ENCODE measurements at regions not wholly inside any gene's neighbourhood (a gene's known extent, or its start where the extent isn't known, plus 50 kb on each side); places are given as distances from the start of the nearest gene placed in this dataset.

GRCh38 chr13:107075576-107075975 lies 507.6 kb upstream of the ARGLU1 start:
- no peak for DNase-seq

DNA sequence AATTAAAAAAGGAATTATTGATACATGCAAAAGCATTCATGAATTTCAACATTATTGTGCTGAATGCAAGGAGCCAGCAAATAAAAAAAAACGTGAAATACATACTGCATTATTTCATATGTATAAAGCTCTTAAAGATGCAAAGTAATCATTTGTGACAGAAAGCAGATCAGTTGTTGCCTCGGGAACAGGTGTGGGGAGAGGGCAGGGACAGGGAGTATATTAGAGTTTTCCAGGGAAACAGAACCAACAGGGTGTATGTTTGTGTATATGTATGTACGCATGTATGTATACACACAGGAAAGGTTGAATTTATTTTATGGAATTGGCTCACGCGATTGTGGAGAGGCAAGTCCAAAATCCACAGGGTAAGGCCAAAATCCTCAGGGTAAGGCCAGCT lies 502.9 kb upstream of the ARGLU1 start:
- no peak for DNase-seq

DNA sequence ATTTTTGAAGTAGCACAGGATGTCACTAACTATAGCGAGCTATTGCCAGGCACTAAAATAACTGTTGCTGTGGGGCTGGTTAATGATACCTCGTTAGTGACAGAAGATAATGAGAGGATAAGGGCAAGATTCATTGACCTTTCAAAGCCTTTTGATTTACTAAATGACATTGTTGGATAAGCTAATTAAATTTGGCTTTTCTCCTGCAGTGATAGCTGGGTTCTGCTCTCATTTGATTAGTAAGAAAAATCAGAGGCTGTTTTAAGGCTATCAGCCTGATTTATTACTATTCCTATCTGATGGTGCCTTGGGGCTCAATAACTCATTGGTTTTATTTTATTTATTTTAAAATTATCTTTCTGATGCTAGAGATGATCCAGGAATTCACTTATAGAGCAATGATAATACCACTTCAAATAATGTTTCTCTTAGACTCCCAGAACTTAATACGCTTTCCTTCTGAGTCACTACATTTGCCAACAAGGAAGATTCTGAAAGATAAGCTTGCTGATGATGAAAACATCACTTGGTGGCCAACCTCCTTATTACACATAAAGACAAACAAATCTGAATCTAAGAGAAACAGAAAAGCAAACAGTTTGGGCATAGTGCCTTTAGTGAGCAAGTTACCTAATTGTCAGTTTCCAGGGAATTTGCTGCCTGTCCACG lies 501.3 kb upstream of the ARGLU1 start:
- no peak for DNase-seq

GRCh38 chr13:107067381-107067780 lies 499.4 kb upstream of the ARGLU1 start:
- no peak for DNase-seq

GRCh38 chr13:107066355-107066754 lies 498.4 kb upstream of the ARGLU1 start:
- DNase-seq: no peak

- no peak for DNase-seq
Measured at GRCh38 chr13:107065036-107065435, 497.1 kb upstream of the ARGLU1 start.

DNA sequence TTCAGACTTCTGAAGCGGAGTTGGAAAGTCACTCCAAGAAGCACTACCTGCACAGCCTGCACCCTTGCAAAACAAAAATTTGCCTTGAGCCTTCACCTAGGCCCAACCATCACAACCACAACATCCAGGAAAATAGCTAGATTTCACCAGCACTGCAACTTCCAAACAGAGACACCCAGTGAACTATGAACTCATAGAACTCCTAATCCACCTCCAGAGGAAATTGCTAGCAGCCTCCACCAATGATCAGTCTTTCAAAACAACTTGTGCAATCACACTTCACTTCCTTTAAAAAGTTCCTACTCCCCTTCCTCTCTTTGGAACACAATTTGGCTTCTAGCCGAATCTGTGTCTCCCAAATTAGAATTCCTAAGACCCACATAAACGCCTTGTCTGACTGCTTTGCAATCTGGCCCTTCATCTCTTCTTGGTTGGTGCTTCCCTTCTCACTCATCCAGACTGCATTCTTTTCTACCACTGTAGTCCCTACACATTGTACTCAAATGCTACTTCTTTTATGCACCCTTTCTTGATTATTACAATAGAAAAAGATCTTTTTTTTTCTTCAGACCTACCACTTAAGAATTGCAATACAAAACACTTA lies 489.2 kb upstream of the ARGLU1 start:
- no peak for DNase-seq

- DNase-seq: no peak
Measured at GRCh38 chr13:107043021-107043956, 475.4 kb upstream of the ARGLU1 start.

DNA sequence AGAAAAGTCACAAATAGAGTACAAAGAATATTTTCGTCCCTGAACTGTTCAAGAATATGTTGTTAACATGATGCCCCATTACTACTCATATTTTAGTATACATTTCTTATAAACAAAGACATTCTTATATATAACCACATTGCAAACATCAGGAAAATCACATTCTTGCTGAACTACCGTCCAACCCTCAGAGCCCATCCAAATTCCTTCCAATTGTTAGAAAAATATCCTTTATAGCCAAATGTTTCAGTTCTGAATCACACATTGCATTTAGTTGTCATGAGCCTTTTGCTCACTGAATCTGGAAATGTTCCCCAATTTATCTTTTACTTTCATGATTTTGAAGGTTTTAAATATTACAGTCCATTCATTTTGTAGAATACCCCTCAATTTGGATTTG lies 467.8 kb upstream of the ARGLU1 start:
- no peak for DNase-seq

DNA sequence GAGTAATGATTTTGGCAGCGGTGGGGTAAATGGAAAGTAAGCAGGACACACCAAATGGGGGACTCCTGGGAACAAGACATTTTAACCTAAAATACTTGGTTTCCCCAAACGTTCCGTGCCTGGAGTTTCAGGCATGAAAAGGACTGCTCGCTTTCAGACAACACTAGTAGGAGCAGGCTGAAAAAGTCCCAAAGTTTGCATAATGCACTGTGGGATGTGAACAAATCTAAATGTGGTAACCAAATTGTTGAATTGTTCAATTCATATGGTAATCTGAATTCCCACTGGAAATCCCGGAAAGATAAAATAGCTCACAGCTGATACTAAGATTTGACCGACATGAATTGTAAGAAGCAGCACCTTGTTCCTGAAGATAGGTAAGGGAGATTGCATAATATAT lies 467.2 kb upstream of the ARGLU1 start:
- no peak for DNase-seq

- no peak for DNase-seq
Measured at GRCh38 chr13:107034236-107034872, 466.4 kb upstream of the ARGLU1 start.

- no peak for DNase-seq
Measured at GRCh38 chr13:107031716-107032115, 463.8 kb upstream of the ARGLU1 start.

GRCh38 chr13:107028751-107029150 lies 460.8 kb upstream of the ARGLU1 start:
- no peak for DNase-seq

- DNase-seq: peak in 4 of 58 donors; percentile 5 to 34 (median 8)
Measured at GRCh38 chr13:107025991-107026390, 458.1 kb upstream of the ARGLU1 start.

DNA sequence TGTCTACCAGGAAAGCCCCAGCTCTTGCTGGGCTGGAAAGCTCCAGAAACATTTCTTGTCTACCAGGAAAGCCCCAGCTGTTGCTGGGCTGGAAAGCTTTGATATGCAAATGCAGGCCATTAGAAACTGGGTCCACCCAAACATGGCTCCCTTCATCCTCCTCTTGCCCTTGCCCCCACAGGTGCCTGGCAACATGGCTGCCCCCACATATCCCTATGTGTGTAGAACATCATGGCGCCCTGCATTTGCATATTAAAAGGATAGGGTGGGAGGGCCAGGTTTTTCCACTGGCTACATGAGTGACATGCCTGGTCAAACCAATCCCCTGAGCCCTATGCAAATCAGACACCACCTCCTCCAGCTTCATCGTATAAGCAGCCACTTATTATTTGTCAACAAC lies 455.4 kb upstream of the ARGLU1 start:
- DNase-seq: no peak

DNA sequence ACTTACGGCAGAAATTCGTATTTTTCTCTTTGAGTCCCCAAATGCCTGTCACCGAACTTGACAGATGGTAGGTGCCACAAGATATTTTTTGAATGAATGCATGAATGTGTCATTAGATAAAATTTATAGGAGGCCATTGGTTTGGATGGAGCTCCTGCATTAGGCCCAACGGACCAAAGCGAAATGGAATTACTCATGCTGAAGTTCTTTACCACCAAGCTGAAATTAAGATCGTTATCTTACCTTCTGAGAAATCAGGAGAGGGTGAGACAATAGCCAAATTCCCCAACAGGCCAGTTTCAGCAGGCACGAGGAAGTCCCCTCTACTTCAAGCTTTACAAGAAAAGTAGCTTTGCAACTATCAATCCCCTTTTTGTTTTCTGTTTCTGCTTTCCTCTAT lies 452.5 kb upstream of the ARGLU1 start:
- DNase-seq: no peak

DNA sequence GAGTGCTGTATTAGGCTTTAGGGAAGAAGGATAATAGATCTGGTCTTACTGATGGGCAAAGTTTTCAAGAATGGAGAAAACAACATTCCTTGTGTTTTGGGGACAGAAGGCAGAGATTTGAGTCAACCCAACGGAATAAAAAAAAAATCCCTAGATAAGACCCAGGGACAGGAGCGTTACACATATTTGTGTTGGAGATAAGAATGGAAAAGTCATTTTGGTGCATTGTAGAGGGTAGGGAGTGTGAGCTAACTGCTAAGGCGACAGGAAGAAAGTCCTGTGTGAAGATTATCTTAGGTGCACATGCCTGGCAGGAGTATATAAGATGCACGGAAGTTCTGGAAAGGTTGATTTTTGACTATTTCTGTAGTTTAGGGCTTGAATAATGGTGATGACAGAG lies 450.3 kb upstream of the ARGLU1 start:
- DNase-seq: no peak

DNA sequence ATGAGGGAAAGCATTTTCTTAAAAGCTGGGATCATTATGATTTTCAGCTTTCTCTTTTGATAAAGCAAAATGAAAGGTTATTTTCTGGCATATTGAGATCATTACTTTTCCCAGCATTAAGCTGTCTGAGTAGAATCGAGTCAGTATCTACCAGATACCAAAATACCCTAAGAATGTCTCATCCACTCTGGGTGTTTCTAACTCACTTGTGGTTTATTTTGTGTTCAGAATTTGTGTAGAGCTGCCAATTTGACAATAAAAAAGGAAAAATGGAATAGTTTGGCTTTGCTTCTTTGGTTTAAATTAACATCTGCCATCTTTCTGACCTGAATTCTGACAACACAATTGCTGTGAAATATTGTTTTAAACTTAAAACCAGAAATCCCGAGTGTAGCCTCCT lies 438.7 kb upstream of the ARGLU1 start:
- DNase-seq: no peak

GRCh38 chr13:107005577-107005976 lies 437.6 kb upstream of the ARGLU1 start:
- DNase-seq: no peak

DNA sequence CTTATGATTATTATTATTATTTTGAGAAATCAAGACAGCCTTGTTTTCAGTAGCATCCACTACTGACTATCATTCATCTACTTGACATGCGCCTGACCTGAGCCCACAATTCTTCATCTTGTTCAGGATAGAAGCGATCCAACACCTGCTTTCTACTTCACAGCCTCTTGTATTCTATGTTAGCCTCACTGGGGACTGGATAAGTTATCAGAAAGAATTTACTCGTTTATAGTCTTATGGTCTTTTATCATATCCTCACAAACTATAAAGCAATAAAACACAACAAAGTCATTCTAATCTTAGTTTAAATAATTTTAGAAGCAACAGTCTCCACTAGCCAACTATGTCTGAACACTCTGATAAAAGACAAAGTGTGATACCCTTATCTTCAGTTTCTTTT lies 436.0 kb upstream of the ARGLU1 start:
- DNase-seq: no peak

DNA sequence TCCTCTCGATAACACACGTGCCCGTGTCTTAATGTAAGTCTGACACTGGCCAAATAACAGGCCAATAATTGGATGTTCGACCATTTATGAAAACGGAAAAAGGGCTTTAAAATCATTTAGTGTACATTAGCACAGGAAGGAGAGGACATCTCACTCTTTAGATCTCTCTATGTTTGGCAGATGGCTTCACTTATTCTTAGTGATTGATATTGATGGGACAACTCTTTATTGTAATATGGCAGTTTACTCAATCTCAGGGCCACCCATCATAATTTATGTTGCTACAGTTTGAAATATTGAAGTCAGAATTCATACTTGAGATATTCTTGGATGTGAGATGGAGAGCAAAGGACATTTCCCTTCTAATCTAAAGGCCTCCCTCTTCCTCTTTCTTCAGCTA lies 430.7 kb upstream of the ARGLU1 start:
- DNase-seq: no peak

DNA sequence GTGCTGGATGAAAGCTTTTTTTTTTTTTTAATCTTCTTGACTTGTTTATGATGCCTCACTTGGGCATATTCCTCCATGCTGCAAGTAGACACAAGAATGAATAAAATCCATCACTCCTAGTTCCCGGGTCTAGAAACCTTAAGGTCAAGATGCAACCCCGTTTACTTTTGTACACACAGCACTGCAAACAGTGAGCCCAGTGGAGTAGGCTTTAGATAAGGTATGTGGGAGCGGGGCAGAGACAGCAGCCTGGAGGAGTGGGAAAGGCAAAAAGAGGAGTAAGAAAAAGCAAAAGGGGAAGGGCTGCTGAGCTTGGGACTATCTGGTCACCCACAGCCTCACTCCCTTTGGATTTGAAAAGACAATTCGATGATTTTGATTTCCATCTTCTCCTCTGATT lies 429.8 kb upstream of the ARGLU1 start:
- no peak for DNase-seq

Measured in anterior cingulate cortex (tissue), 58 donors.